CD8-positive, alpha-beta memory T cell (primary cell): ENCODE measurements at regions not wholly inside any gene's neighbourhood (a gene's known extent, or its start where the extent isn't known, plus 50 kb on each side); places are given as distances from the start of the nearest gene placed in this dataset.

ENCODE experiments used
- CTCF ChIA-PET: fragments of 350-600 bp; sonication (Branson Sonifier 250); formaldehyde crosslinking; loops from one replicate; lab custom pipeline; 2021; ENCODE audit warnings: antibody characterized with exemption; lab: Charles Lee
- POLR2A ChIA-PET: fragments of 350-600 bp; sonication (Branson Sonifier 250); formaldehyde crosslinking; loops from one replicate; lab custom pipeline; 2021; ENCODE audit warnings: antibody characterized with exemption; lab: Charles Lee
- DNase-seq, 5 donors: peaks; one replicate each; pipeline versions ENCODE4 v3.0.0 to v3.0.0-alpha.2; 2020 to 2022; ENCODE audit warnings: mixed read lengths in 1 of 5
- H3K27ac ChIP-seq: one replicate; pipeline ENCODE4 v1.7.0; 2013; ENCODE audit warnings: low read depth, mild to moderate bottlenecking, low read length, moderate library complexity
- H3K27me3 ChIP-seq: 2 replicates; pipeline ENCODE4 v1.7.0; 2013; ENCODE audit warnings: low read length, mild to moderate bottlenecking; ENCODE audit not compliant: insufficient read depth, poor library complexity, severe bottlenecking
- H3K36me3 ChIP-seq: 2 replicates; pipeline ENCODE4 v1.7.0; 2013; ENCODE audit warnings: mild to moderate bottlenecking, low read length, moderate library complexity; ENCODE audit not compliant: insufficient read depth
- H3K4me1 ChIP-seq: 2 replicates; pipeline ENCODE4 v1.7.0; 2013; ENCODE audit warnings: mild to moderate bottlenecking, low read length, moderate library complexity; ENCODE audit not compliant: insufficient read depth
- H3K4me3 ChIP-seq: 2 replicates; pipeline ENCODE4 v1.7.0; 2013; ENCODE audit warnings: mild to moderate bottlenecking, low read length
- H3K9me3 ChIP-seq: 2 replicates; pipeline ENCODE4 v1.7.0; 2013; ENCODE audit warnings: mild to moderate bottlenecking, low read length
- H3K27ac Mint-ChIP-seq, 8 donors: one replicate each; pipeline ENCODE4 v1.8.0; 2020 to 2021; ENCODE audit warnings: mixed read lengths in 8 of 8, mild to moderate bottlenecking in 6 of 8, inconsistent platforms in 3 of 8, moderate library complexity in 3 of 8
- H3K27me3 Mint-ChIP-seq, 2 donors: one replicate each; pipeline ENCODE4 v1.8.0; 2020 to 2021; ENCODE audit warnings: mixed read lengths in 2 of 2, mild to moderate bottlenecking in 1 of 2, moderate library complexity in 1 of 2
- H3K36me3 Mint-ChIP-seq, 3 donors: one replicate each; pipeline ENCODE4 v1.8.0; 2020 to 2021; ENCODE audit warnings: mixed read lengths in 3 of 3, inconsistent platforms in 1 of 3, mild to moderate bottlenecking in 1 of 3
- H3K4me1 Mint-ChIP-seq, 3 donors: one replicate each; pipeline ENCODE4 v1.8.0; 2020 to 2021; ENCODE audit warnings: mixed read lengths in 3 of 3, inconsistent platforms in 1 of 3, mild to moderate bottlenecking in 1 of 3
- H3K4me3 Mint-ChIP-seq, 7 donors: one replicate each; pipeline ENCODE4 v1.8.0; 2020 to 2021; ENCODE audit warnings: mixed read lengths in 7 of 7, mild to moderate bottlenecking in 6 of 7, moderate library complexity in 4 of 7, inconsistent platforms in 2 of 7
- H3K9me3 Mint-ChIP-seq, 5 donors: one replicate each; pipeline ENCODE4 v1.8.0; 2020 to 2022; ENCODE audit warnings: mixed read lengths in 5 of 5, mild to moderate bottlenecking in 3 of 5, moderate library complexity in 2 of 5, inconsistent platforms in 1 of 5

DNA sequence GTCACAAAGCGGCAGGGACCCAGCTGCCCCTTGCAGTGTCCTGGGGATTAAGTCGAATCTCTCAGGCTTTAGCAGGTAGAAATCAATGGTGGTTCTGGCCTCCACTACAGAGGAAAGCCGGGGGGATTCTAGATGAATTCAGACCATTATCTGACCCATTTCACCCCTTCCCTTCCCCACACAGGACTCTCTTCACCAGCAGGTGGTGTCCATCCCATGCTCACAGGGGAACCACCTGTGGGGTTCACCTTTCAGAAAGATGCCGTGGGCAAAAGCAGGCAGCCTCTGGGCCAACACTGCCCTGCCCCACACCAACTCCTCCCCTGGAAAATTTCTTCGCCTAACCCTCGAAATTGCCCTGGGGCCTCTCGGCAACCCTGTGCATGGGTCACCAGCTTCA is 123.8 kb upstream of the GGTLC1 start:
- Mint-ChIP-seq H3K27ac (no peak overlapping the region), H3K36me3 (no peaks in the 10 kb centered on the region), H3K9me3 (no peaks in the 10 kb centered on the region), H3K27me3 (peaks cover 12 to 14% of the 10 kb centered on the region in 2 donors), H3K4me3 (no peak overlapping the region), H3K4me1 (peaks cover 8 to 22% (median 11%) of the 10 kb centered on the region in 3 donors)
- Histone ChIP-seq H3K36me3 (no peaks in the 10 kb centered on the region), H3K9me3 (no peaks in the 10 kb centered on the region), H3K27ac (no peak overlapping the region), H3K27me3 (no peaks in the 10 kb centered on the region), H3K4me3 (no peak overlapping the region), H3K4me1 (no peaks in the 10 kb centered on the region)
- POLR2A ChIA-PET, result no interaction called here
- DNase-seq, result no peak
- CTCF ChIA-PET, result no interaction called here

GRCh38 chr20:24111858-24112257 is 123.3 kb upstream of the GGTLC1 start:
- ChIA-PET POLR2A (no interaction called here), CTCF (no interaction called here)
- Histone ChIP-seq H3K4me3 (no peak overlapping the region), H3K4me1 (no peaks in the 10 kb centered on the region), H3K9me3 (no peaks in the 10 kb centered on the region), H3K27me3 (no peaks in the 10 kb centered on the region), H3K36me3 (no peaks in the 10 kb centered on the region), H3K27ac (no peak overlapping the region)
- no peaks in the 10 kb centered on the region for H3K36me3 Mint-ChIP-seq
- no peak overlapping the region for H3K4me3 Mint-ChIP-seq
- no peak overlapping the region for H3K27ac Mint-ChIP-seq
- peaks cover 12% of the 10 kb centered on the region in 2 donors for H3K27me3 Mint-ChIP-seq
- no peaks in the 10 kb centered on the region for H3K9me3 Mint-ChIP-seq
- DNase-seq, result no peak
- peaks cover 8 to 22% (median 11%) of the 10 kb centered on the region in 3 donors for H3K4me1 Mint-ChIP-seq

DNA sequence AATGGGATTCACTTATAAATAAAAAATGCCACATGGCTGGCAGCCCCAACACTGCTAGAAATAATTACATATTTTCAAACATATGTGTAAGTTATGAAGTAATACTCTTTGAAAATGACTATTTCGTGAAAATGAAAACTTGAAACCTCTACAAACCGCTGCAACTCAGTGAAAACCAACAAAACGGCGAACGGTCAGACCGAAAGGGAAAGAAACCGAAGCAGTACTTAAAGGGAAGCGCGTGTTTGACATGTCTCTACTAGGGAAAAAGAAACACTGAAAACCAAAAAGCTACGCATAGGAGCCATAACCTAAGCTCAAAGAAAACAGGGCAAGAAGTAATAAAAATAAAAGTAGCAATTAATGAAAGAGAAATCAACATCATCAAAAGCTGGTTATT is 121.0 kb upstream of the GGTLC1 start:
- Histone ChIP-seq H3K27me3 (no peaks in the 10 kb centered on the region), H3K9me3 (no peaks in the 10 kb centered on the region), H3K4me1 (no peaks in the 10 kb centered on the region), H3K4me3 (peak overlapping the region; percentile 50), H3K36me3 (no peaks in the 10 kb centered on the region), H3K27ac (peak overlapping the region; percentile 65)
- no peaks in the 10 kb centered on the region for H3K36me3 Mint-ChIP-seq
- H3K27me3 Mint-ChIP-seq, result peaks cover 10 to 22% of the 10 kb centered on the region in 2 donors
- CTCF ChIA-PET, result interaction anchor here (1.1 kb wide), 1 partner anchor 172 kb away, joined by 4 read pairs; no protein-coding TSS in a partner anchor
- H3K9me3 Mint-ChIP-seq, result no peaks in the 10 kb centered on the region
- H3K4me3 Mint-ChIP-seq, result peak overlapping the region; percentile 74 to 95 (median 83)
- H3K27ac Mint-ChIP-seq, result peak overlapping the region; percentile 35 to 99 (median 84)
- peaks cover 8 to 17% (median 11%) of the 10 kb centered on the region in 3 donors for H3K4me1 Mint-ChIP-seq
- POLR2A ChIA-PET, result no interaction called here
- peak in 1 of 5 donors; percentile 3 for DNase-seq

GRCh38 chr20:24109008-24109407 is 120.4 kb upstream of the GGTLC1 start:
- Histone ChIP-seq H3K9me3 (no peaks in the 10 kb centered on the region), H3K4me1 (no peaks in the 10 kb centered on the region), H3K4me3 (peak overlapping the region; percentile 50), H3K27ac (peak overlapping the region; percentile 65), H3K36me3 (no peaks in the 10 kb centered on the region), H3K27me3 (no peaks in the 10 kb centered on the region)
- Mint-ChIP-seq H3K27ac (peak overlapping the region; percentile 35 to 99 (median 84)), H3K36me3 (no peaks in the 10 kb centered on the region), H3K27me3 (peaks cover 15 to 27% of the 10 kb centered on the region in 2 donors), H3K4me1 (peaks cover 8 to 17% (median 11%) of the 10 kb centered on the region in 3 donors), H3K4me3 (peak overlapping the region; percentile 74 to 95 (median 83)), H3K9me3 (no peaks in the 10 kb centered on the region)
- ChIA-PET POLR2A (no interaction called here), CTCF (interaction anchor here (1.1 kb wide), 1 partner anchor 171 kb away, joined by 4 read pairs; no protein-coding TSS in a partner anchor)
- DNase-seq, result peak in 4 of 5 donors; percentile 32 to 72 (median 42)

GRCh38 chr20:24108581-24108980 is 120.0 kb upstream of the GGTLC1 start:
- no peaks in the 10 kb centered on the region for H3K9me3 ChIP-seq
- no peak overlapping the region for H3K4me3 ChIP-seq
- H3K27ac ChIP-seq, result no peak overlapping the region
- peaks cover 15 to 27% of the 10 kb centered on the region in 2 donors for H3K27me3 Mint-ChIP-seq
- no peaks in the 10 kb centered on the region for H3K27me3 ChIP-seq
- H3K4me3 Mint-ChIP-seq, result peak overlapping the region in 6 of 7 donors; percentile 74 to 95 (median 84)
- no peak for DNase-seq
- CTCF ChIA-PET, result interaction anchor here (1.1 kb wide), 1 partner anchor 171 kb away, joined by 4 read pairs; no protein-coding TSS in a partner anchor
- peak overlapping the region in 5 of 8 donors; percentile 40 to 99 (median 89) for H3K27ac Mint-ChIP-seq
- H3K4me1 Mint-ChIP-seq, result peaks cover 8 to 17% (median 11%) of the 10 kb centered on the region in 3 donors
- no peaks in the 10 kb centered on the region for H3K36me3 ChIP-seq
- H3K9me3 Mint-ChIP-seq, result no peaks in the 10 kb centered on the region
- no peaks in the 10 kb centered on the region for H3K4me1 ChIP-seq
- H3K36me3 Mint-ChIP-seq, result no peaks in the 10 kb centered on the region
- POLR2A ChIA-PET, result no interaction called here

DNA sequence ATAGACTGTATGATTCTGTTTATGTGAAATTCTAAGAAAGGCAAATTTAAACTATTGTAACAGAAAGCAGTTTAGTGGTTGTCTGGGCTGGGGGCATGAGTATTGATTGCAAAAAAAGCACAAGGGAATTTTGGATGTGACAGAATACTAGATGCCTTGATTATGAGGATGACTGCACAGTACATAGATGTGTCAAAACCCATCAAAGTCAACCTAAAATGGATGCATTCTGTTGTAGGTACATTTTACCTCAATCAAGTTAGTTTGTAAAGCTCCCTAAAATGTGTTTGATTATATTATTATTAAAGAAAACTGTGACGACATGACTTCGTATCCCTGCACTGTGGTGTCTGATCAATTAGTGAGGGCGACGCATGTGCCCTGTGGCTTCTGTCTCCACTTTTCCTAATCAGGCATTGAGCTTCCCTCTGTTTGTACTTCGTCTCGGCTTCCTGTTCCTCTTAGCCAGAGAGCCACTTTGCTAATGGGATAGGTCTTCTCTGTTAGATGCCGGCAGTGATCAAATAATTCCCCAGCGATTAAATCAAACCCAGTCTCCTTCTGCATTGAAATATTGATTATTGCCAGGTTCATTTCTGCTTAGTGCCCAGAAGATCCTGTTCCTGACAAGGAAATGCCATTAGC is 118.3 kb upstream of the GGTLC1 start:
- no peak overlapping the region for H3K4me3 ChIP-seq
- POLR2A ChIA-PET, result no interaction called here
- H3K36me3 Mint-ChIP-seq, result no peaks in the 10 kb centered on the region
- peaks cover 13 to 31% of the 10 kb centered on the region in 2 donors for H3K27me3 Mint-ChIP-seq
- H3K4me1 Mint-ChIP-seq, result peaks cover 8 to 17% (median 11%) of the 10 kb centered on the region in 3 donors
- no peak overlapping the region for H3K27ac Mint-ChIP-seq
- no peaks in the 10 kb centered on the region for H3K36me3 ChIP-seq
- DNase-seq, result no peak
- no peaks in the 10 kb centered on the region for H3K9me3 ChIP-seq
- no peak overlapping the region for H3K4me3 Mint-ChIP-seq
- H3K4me1 ChIP-seq, result no peaks in the 10 kb centered on the region
- no peak overlapping the region for H3K27ac ChIP-seq
- no peaks in the 10 kb centered on the region for H3K9me3 Mint-ChIP-seq
- H3K27me3 ChIP-seq, result no peaks in the 10 kb centered on the region
- CTCF ChIA-PET, result no interaction called here

- Mint-ChIP-seq H3K27me3 (peaks cover 13 to 31% of the 10 kb centered on the region in 2 donors), H3K27ac (no peak overlapping the region), H3K9me3 (no peaks in the 10 kb centered on the region), H3K4me1 (peaks cover 8 to 17% (median 11%) of the 10 kb centered on the region in 3 donors), H3K36me3 (no peaks in the 10 kb centered on the region), H3K4me3 (no peak overlapping the region)
- Histone ChIP-seq H3K4me1 (no peaks in the 10 kb centered on the region), H3K9me3 (no peaks in the 10 kb centered on the region), H3K36me3 (no peaks in the 10 kb centered on the region), H3K4me3 (no peak overlapping the region), H3K27me3 (no peaks in the 10 kb centered on the region), H3K27ac (no peak overlapping the region)
- no peak for DNase-seq
- POLR2A ChIA-PET, result no interaction called here
- CTCF ChIA-PET, result no interaction called here
These were observed 117.7 kb upstream of the GGTLC1 start for GRCh38 chr20:24106150-24106800.

DNA sequence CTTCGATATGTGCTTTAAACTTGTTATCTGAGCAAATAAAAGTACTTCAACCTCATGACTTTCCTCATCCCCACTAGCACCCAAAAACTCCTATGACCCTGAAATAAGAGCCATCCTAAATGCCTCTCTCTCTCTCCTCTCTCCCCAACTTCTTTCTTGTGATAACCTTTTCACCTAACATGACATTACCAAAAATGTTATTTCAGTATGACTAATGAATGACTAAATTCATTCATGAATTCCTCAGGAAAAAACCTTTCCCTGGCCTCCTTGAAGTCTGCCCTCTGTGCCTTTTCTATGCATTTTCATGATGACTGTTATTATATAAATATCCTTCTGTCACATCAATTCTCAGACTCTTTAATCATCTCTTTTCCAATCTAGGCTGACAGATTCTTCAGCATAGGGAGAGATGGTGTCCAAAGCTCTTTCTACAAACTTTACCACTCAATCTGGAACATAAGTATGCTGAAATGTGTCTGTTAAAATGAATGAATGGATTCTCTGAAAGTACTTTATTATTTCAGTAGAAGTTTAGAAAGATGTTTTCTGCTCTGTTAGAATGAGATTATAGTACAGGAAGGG is 114.3 kb upstream of the GGTLC1 start:
- ChIA-PET CTCF (interaction anchor here (1.2 to 1.6 kb wide), 3 partner anchors 55 to 128 kb away, joined by 3 read pairs; no protein-coding TSS in a partner anchor), POLR2A (no interaction called here)
- Mint-ChIP-seq H3K9me3 (no peaks in the 10 kb centered on the region), H3K4me3 (no peak overlapping the region), H3K27me3 (peaks cover 10 to 23% of the 10 kb centered on the region in 2 donors), H3K4me1 (peaks cover 4 to 7% (median 6%) of the 10 kb centered on the region in 3 donors), H3K27ac (peak overlapping the region in 3 of 8 donors; percentile 14 to 87 (median 18)), H3K36me3 (no peaks in the 10 kb centered on the region)
- Histone ChIP-seq H3K27ac (no peak overlapping the region), H3K36me3 (no peaks in the 10 kb centered on the region), H3K4me3 (no peak overlapping the region), H3K27me3 (no peaks in the 10 kb centered on the region), H3K9me3 (no peaks in the 10 kb centered on the region), H3K4me1 (peaks cover 4% of the 10 kb centered on the region)
- no peak for DNase-seq
